ENCODE measurements at regions not wholly inside any gene's neighbourhood (a gene's known extent, or its start where the extent isn't known, plus 50 kb on each side); places are given as distances from the start of the nearest gene placed in this dataset.

- dilution Hi-C loops (cut with MboI; ENCODE audit: extremely low pct_ligation_motif_present, low sequenced_read_pairs) (no loop called here), intact Hi-C loops (cut with micrococcal nuclease) (no loop called here)
- H4K20me1 ChIP-seq (replicated peaks; ENCODE audit: control insufficient read depth, extremely low read depth, insufficient read depth, low read length): no peaks in the 10 kb centered on the region
- ChIA-PET CTCF (no interaction called here), POLR2A (no interaction called here)
- no peak overlapping the region for H3K9ac ChIP-seq (replicated peaks; ENCODE audit: extremely low read depth, insufficient read depth, low read length)
- H3K27ac ChIP-seq (ENCODE audit: insufficient read depth, low read depth, low read length): no peak overlapping the region
- no peaks in the 10 kb centered on the region for H3K9me3 ChIP-seq (replicated peaks; ENCODE audit: control insufficient read depth, insufficient read depth, low read length)
- H3K79me2 ChIP-seq (ENCODE audit: control insufficient read depth, insufficient read depth, low read length): no peaks in the 10 kb centered on the region
- H3K4me3 ChIP-seq (replicated peaks in 1 of 3; ENCODE audit: insufficient read depth in 1 of 3, low read depth in 1 of 3, low read length in 3 of 3): no peak overlapping the region
- TF ChIP-seq JUN (IDR thresholded peaks at IDR 0.05; ENCODE audit: borderline replicate concordance, insufficient read depth, insufficient read length, low read depth) (no peak), GATA2 (IDR thresholded peaks at IDR 0.05; ENCODE audit: insufficient read depth, insufficient read length, low read depth, low read length) (no peak), POLR2AphosphoS5 (IDR thresholded peaks at IDR 0.05; ENCODE audit: insufficient read depth, low read depth, low read length) (no peak), CTCF (IDR thresholded peaks at IDR 0.05; ENCODE audit: extremely low read depth in 1 of 2, insufficient read depth in 1 of 2, low read depth in 1 of 2, low read length in 2 of 2) (no peak), FOS (IDR thresholded peaks at IDR 0.05; ENCODE audit: borderline replicate concordance, insufficient read depth, low read length) (no peak), EZH2 (IDR thresholded peaks at IDR 0.05; ENCODE audit: borderline replicate concordance, low read depth, low read length, severe bottlenecking) (no peak), MAX (IDR thresholded peaks at IDR 0.05; ENCODE audit: insufficient read depth, insufficient read length) (no peak), POLR2A (IDR thresholded peaks at IDR 0.05; ENCODE audit: low read depth, low read length) (no peak), MYC (IDR thresholded peaks at IDR 0.05; ENCODE audit: low read depth, low read length) (no peak)
- FAIRE-seq (no peak), DNase-seq (ENCODE audit: low read depth, low spot score) (no peak)
- no peaks in the 10 kb centered on the region for H3K27me3 ChIP-seq (ENCODE audit: control insufficient read depth in 2 of 2, insufficient read depth in 2 of 2, low read length in 2 of 2)
- no peak overlapping the region for H2AFZ ChIP-seq (ENCODE audit: low read depth, low read length)
- H3K4me1 ChIP-seq (ENCODE audit: control insufficient read depth, extremely low read depth, insufficient read depth, low read length): no peaks in the 10 kb centered on the region
- H3K36me3 ChIP-seq (ENCODE audit: control insufficient read depth in 2 of 2, extremely low read depth in 1 of 2, insufficient read depth in 2 of 2, low read length in 2 of 2): no peaks in the 10 kb centered on the region
- H3K9me1 ChIP-seq (replicated peaks; ENCODE audit: control insufficient read depth, extremely low read depth, insufficient read depth, low read length): no peaks in the 10 kb centered on the region
- no TSS peak for BruUV-seq (replicated peaks)
- H3K4me2 ChIP-seq (ENCODE audit: insufficient read depth, low read length): no peak overlapping the region
Measured at GRCh38 chr5:165560648-165561047, 2055.2 kb downstream of the MAT2B start.

Data from endothelial cell of umbilical vein (primary cell).